Neuronal stem cell (in vitro differentiated cells): ENCODE measurements at regions not wholly inside any gene's neighbourhood (a gene's known extent, or its start where the extent isn't known, plus 50 kb on each side); places are given as distances from the start of the nearest gene placed in this dataset.

Experiments
- DNase-seq: peaks from one replicate; pipeline ENCODE4 v3.0.0-alpha.2; 2013; ENCODE audit warnings: low spot score
- H2AFZ ChIP-seq: one replicate; pipeline ENCODE4 v1.6.1; 2013; ENCODE audit warnings: mild to moderate bottlenecking, low read length, inconsistent platforms
- H2AK5ac ChIP-seq: 2 replicates; pipeline ENCODE4 v1.6.1; 2013; ENCODE audit warnings: low read depth, mild to moderate bottlenecking, inconsistent platforms, low read length, moderate library complexity, mixed read lengths
- H2BK120ac ChIP-seq: 2 replicates; pipeline ENCODE4 v1.6.1; 2013; ENCODE audit warnings: low read depth, mild to moderate bottlenecking, inconsistent platforms, low read length, moderate library complexity, mixed read lengths
- H2BK12ac ChIP-seq: one replicate; pipeline ENCODE4 v1.6.1; 2013; ENCODE audit warnings: low read length, inconsistent platforms
- H2BK15ac ChIP-seq: 2 replicates; pipeline ENCODE4 v1.6.1; 2013; ENCODE audit warnings: mild to moderate bottlenecking, low read length, inconsistent platforms, mixed read lengths
- H2BK5ac ChIP-seq: one replicate; pipeline ENCODE4 v1.6.1; 2013; ENCODE audit warnings: inconsistent platforms, mild to moderate bottlenecking, low read length, moderate library complexity
- H3K14ac ChIP-seq: one replicate; pipeline ENCODE4 v1.6.1; 2013; ENCODE audit warnings: low read length, inconsistent platforms
- H3K18ac ChIP-seq: 2 replicates; pipeline ENCODE4 v1.6.1; 2013; ENCODE audit warnings: low read length, inconsistent platforms
- H3K23ac ChIP-seq: 2 replicates; pipeline ENCODE4 v1.6.1; 2013; ENCODE audit warnings: low read depth, mild to moderate bottlenecking, mixed read lengths, low read length, inconsistent platforms; ENCODE audit not compliant: poor library complexity
- H3K27ac ChIP-seq: replicated peaks from 3 replicates; pipeline ENCODE4 v1.5.1; 2013; ENCODE audit warnings: low read length, inconsistent platforms
- H3K27me3 ChIP-seq, 3 experiments: 2 replicates each; pipeline ENCODE4 v1.6.1; 2013; ENCODE audit warnings: low read length in 3 of 3, mild to moderate bottlenecking in 2 of 3, inconsistent platforms in 1 of 3, low read depth in 1 of 3, mixed read lengths in 1 of 3, moderate library complexity in 1 of 3; ENCODE audit not compliant: control insufficient read depth in 3 of 3, insufficient read depth in 3 of 3
- H3K36me3 ChIP-seq, 2 donors: replicated peaks in 1 of 2; 2 replicates each; pipeline ENCODE4 v1.6.1; 2013; ENCODE audit warnings: low read length in 2 of 2; ENCODE audit not compliant: control insufficient read depth in 2 of 2, insufficient read depth in 2 of 2
- H3K4ac ChIP-seq: 2 replicates; pipeline ENCODE4 v1.6.1; 2013; ENCODE audit warnings: inconsistent platforms, mild to moderate bottlenecking, low read length, moderate library complexity
- H3K4me1 ChIP-seq, 2 donors: 1 replicate in 1 of 2; 2 replicates in 1 of 2; pipeline ENCODE4 v1.6.1; 2013; ENCODE audit warnings: low read length in 2 of 2, low read depth in 1 of 2; ENCODE audit not compliant: control insufficient read depth in 2 of 2, insufficient read depth in 1 of 2
- H3K4me2 ChIP-seq: one replicate; pipeline ENCODE4 v1.6.1; 2013; ENCODE audit warnings: mild to moderate bottlenecking, low read length, inconsistent platforms; ENCODE audit not compliant: insufficient read depth, poor library complexity, severe bottlenecking
- H3K4me3 ChIP-seq, 2 donors: 2 replicates each; pipeline ENCODE4 v1.5.1; 2013; ENCODE audit warnings: low read length in 2 of 2, mild to moderate bottlenecking in 2 of 2, inconsistent platforms in 1 of 2, moderate library complexity in 1 of 2
- H3K79me1 ChIP-seq: one replicate; pipeline ENCODE4 v1.6.1; 2013; ENCODE audit warnings: low read depth, mild to moderate bottlenecking, inconsistent platforms, low read length, moderate library complexity
- H3K9ac ChIP-seq: one replicate; pipeline ENCODE4 v1.6.1; 2013; ENCODE audit warnings: mild to moderate bottlenecking, low read depth, low read length, inconsistent platforms; ENCODE audit not compliant: poor library complexity
- H3K9me3 ChIP-seq, 2 donors: replicated peaks in 1 of 2; 2 replicates each; pipeline versions ENCODE3 to v1.6.1; 2013; ENCODE audit warnings: low read length in 2 of 2, mild to moderate bottlenecking in 2 of 2, inconsistent platforms in 1 of 2, low read depth in 1 of 2, mixed read lengths in 1 of 2, moderate library complexity in 1 of 2; ENCODE audit not compliant: control insufficient read depth in 2 of 2, insufficient read depth in 1 of 2
- H4K8ac ChIP-seq: one replicate; pipeline ENCODE4 v1.6.1; 2013; ENCODE audit warnings: low read depth, mild to moderate bottlenecking, inconsistent platforms, low read length, moderate library complexity
- H4K91ac ChIP-seq: one replicate; pipeline ENCODE4 v1.6.1; 2013; ENCODE audit warnings: low read length, low read depth, mild to moderate bottlenecking, inconsistent platforms; ENCODE audit not compliant: poor library complexity
- WGBS, 2 donors: extraction: QIAGEN DNeasy Blood & Tissue Kit; methylation state at CpG; one replicate each; pipeline ENCODE4 v1.1.7; 2013; ENCODE audit warnings: missing lambda C conversion rate in 2 of 2, mixed read lengths in 1 of 2; ENCODE audit not compliant: insufficient read length in 2 of 2, insufficient replicate concordance in 1 of 2; ENCODE audit errors: extremely low coverage in 2 of 2; 5-methylcytosine and 5-hydroxymethylcytosine counted together

- Histone ChIP-seq H2BK15ac (no peak overlapping the region), H3K4me3 (no peak overlapping the region), H3K4me1 (peaks cover 2 to 13% of the 10 kb centered on the region in 2 donors), H3K79me1 (no peaks in the 10 kb centered on the region), H3K9me3 (peaks cover 0 to 9% of the 10 kb centered on the region in 2 donors), H3K14ac (no peak overlapping the region), H3K27me3 (no peaks in the 10 kb centered on the region), H3K36me3 (no peaks in the 10 kb centered on the region), H2BK12ac (no peak overlapping the region), H3K27ac (no peak overlapping the region), H4K91ac (no peak overlapping the region), H2AK5ac (no peak overlapping the region), H2BK5ac (no peak overlapping the region), H2BK120ac (no peak overlapping the region), H3K9ac (no peak overlapping the region), H3K4ac (no peak overlapping the region), H4K8ac (no peak overlapping the region), H3K23ac (no peak overlapping the region), H3K18ac (no peak overlapping the region), H3K4me2 (no peak overlapping the region), H2AFZ (no peak overlapping the region)
- WGBS, 2 donors: no CpG with 5 or more reads among the region's 2 CpGs
- DNase-seq: no peak
These were observed 1030.0 kb downstream of the TBL1XR1 start for GRCh38 chr3:176167272-176167671.

GRCh38 chr3:176160997-176161396 is 1036.3 kb downstream of the TBL1XR1 start:
- H3K4ac ChIP-seq: no peak overlapping the region
- H2BK15ac ChIP-seq: no peak overlapping the region
- no peak overlapping the region for H2BK5ac ChIP-seq
- H3K4me1 ChIP-seq: no peaks in the 10 kb centered on the region
- H3K9ac ChIP-seq: no peak overlapping the region
- H4K91ac ChIP-seq: no peak overlapping the region
- no peak overlapping the region for H2AFZ ChIP-seq
- H4K8ac ChIP-seq: no peak overlapping the region
- H3K9me3 ChIP-seq: peaks cover 0 to 21% of the 10 kb centered on the region in 2 donors
- no peak overlapping the region for H3K23ac ChIP-seq
- no peak overlapping the region for H3K27ac ChIP-seq
- no peak overlapping the region for H3K18ac ChIP-seq
- no peaks in the 10 kb centered on the region for H3K79me1 ChIP-seq
- no peak overlapping the region for H3K4me3 ChIP-seq
- no peaks in the 10 kb centered on the region for H3K27me3 ChIP-seq
- H3K14ac ChIP-seq: no peak overlapping the region
- H3K36me3 ChIP-seq: no peaks in the 10 kb centered on the region
- no peak overlapping the region for H3K4me2 ChIP-seq
- DNase-seq: no peak
- H2BK12ac ChIP-seq: no peak overlapping the region
- no peak overlapping the region for H2BK120ac ChIP-seq
- H2AK5ac ChIP-seq: no peak overlapping the region

GRCh38 chr3:176159796-176160195 is 1037.5 kb downstream of the TBL1XR1 start:
- Histone ChIP-seq H3K9me3 (peaks cover 0 to 21% of the 10 kb centered on the region in 2 donors), H4K8ac (no peak overlapping the region), H2BK15ac (no peak overlapping the region), H2AK5ac (no peak overlapping the region), H3K27me3 (no peaks in the 10 kb centered on the region), H3K27ac (no peak overlapping the region), H3K18ac (no peak overlapping the region), H2BK120ac (no peak overlapping the region), H3K36me3 (no peaks in the 10 kb centered on the region), H2BK5ac (no peak overlapping the region), H4K91ac (no peak overlapping the region), H2BK12ac (no peak overlapping the region), H3K9ac (no peak overlapping the region), H3K4me1 (no peaks in the 10 kb centered on the region), H3K4ac (no peak overlapping the region), H3K23ac (no peak overlapping the region), H2AFZ (no peak overlapping the region), H3K4me2 (no peak overlapping the region), H3K4me3 (no peak overlapping the region), H3K79me1 (no peaks in the 10 kb centered on the region), H3K14ac (no peak overlapping the region)
- WGBS, 2 donors: no CpG with 5 or more reads among the region's 2 CpGs
- no peak for DNase-seq

GRCh38 chr3:176155012-176155411 is 1042.3 kb downstream of the TBL1XR1 start:
- Histone ChIP-seq H3K9ac (no peak overlapping the region), H2BK5ac (no peak overlapping the region), H3K18ac (no peak overlapping the region), H3K27me3 (no peaks in the 10 kb centered on the region), H3K23ac (no peak overlapping the region), H4K91ac (no peak overlapping the region), H4K8ac (no peak overlapping the region), H3K4me2 (no peak overlapping the region), H3K36me3 (no peaks in the 10 kb centered on the region), H3K4ac (no peak overlapping the region), H2AK5ac (no peak overlapping the region), H2AFZ (no peak overlapping the region), H2BK120ac (no peak overlapping the region), H3K4me1 (no peaks in the 10 kb centered on the region), H3K14ac (no peak overlapping the region), H3K27ac (no peak overlapping the region), H3K9me3 (peaks cover 0 to 8% of the 10 kb centered on the region in 2 donors), H2BK12ac (no peak overlapping the region), H3K79me1 (no peaks in the 10 kb centered on the region), H3K4me3 (no peak overlapping the region), H2BK15ac (no peak overlapping the region)
- no peak for DNase-seq
- WGBS, 2 donors: no CpG with 5 or more reads among the region's 6 CpGs
